Left ventricle myocardium inferior (tissue), 1 donor: ENCODE measurements at regions not wholly inside any gene's neighbourhood (a gene's known extent, or its start where the extent isn't known, plus 50 kb on each side); places are given as distances from the start of the nearest gene placed in this dataset.

ENCODE experiments used
- DNase-seq: peaks from one replicate; pipeline ENCODE4 v3.0.0-alpha.2; 2020
- H3K27ac ChIP-seq: fragments of 200-600 bp; replicated peaks from 2 replicates; pipeline ENCODE4 v1.8.0; 2021
- H3K27me3 ChIP-seq: fragments of 200-600 bp; 2 replicates; pipeline ENCODE4 v1.8.0; 2021; ENCODE audit warnings: low read depth
- H3K36me3 ChIP-seq: fragments of 200-600 bp; 2 replicates; pipeline ENCODE4 v1.8.0; 2021
- H3K4me1 ChIP-seq: fragments of 200-600 bp; 2 replicates; pipeline ENCODE4 v1.8.0; 2021
- H3K4me3 ChIP-seq: fragments of 200-600 bp; 2 replicates; pipeline ENCODE4 v1.8.0; 2021; ENCODE audit warnings: mild to moderate bottlenecking, moderate library complexity
- H3K9me3 ChIP-seq: fragments of 200-600 bp; replicated peaks from 2 replicates; pipeline ENCODE4 v1.8.0; 2021
- CTCF ChIP-seq: fragments of 200-600 bp; IDR thresholded peaks from 2 replicates; pipeline ENCODE4 v1.8.0; 2021; ENCODE audit warnings: antibody characterized with exemption, mild to moderate bottlenecking, borderline replicate concordance
- intact Hi-C: fragments of 100-400 bp; cut with micrococcal nuclease; formaldehyde crosslinking; loops from one replicate; pipeline ENCODE4 v1.11.0; 2022
- donor health status: DM: no; HTN: yes; CAD: no; lungs with severe emphysema.

GRCh38 chr5:68673106-68673822, 420.6 kb upstream of the SLC30A5 start:
- intact Hi-C loops, result no loop called here
- Histone ChIP-seq H3K27me3 (no peaks in the 10 kb centered on the region), H3K4me3 (no peak overlapping the region), H3K27ac (no peak overlapping the region), H3K4me1 (no peaks in the 10 kb centered on the region), H3K9me3 (no peaks in the 10 kb centered on the region), H3K36me3 (no peaks in the 10 kb centered on the region)
- no peak for DNase-seq
- TF ChIP-seq CTCF, result no peak

GRCh38 chr5:68673823-68674180, 420.0 kb upstream of the SLC30A5 start:
- Histone ChIP-seq H3K4me3 (no peak overlapping the region), H3K36me3 (no peaks in the 10 kb centered on the region), H3K27me3 (no peaks in the 10 kb centered on the region), H3K4me1 (no peaks in the 10 kb centered on the region), H3K27ac (no peak overlapping the region), H3K9me3 (no peaks in the 10 kb centered on the region)
- intact Hi-C loops, result no loop called here
- TF ChIP-seq CTCF, result no peak
- no peak for DNase-seq

GRCh38 chr5:68679041-68679440, 414.8 kb upstream of the SLC30A5 start:
- no peaks in the 10 kb centered on the region for H3K27me3 ChIP-seq
- no peaks in the 10 kb centered on the region for H3K9me3 ChIP-seq
- H3K27ac ChIP-seq, result no peak overlapping the region
- no peak for TF ChIP-seq CTCF
- DNase-seq, result no peak
- intact Hi-C loops, result no loop called here
- H3K4me1 ChIP-seq, result peaks cover 4% of the 10 kb centered on the region
- no peaks in the 10 kb centered on the region for H3K36me3 ChIP-seq
- no peak overlapping the region for H3K4me3 ChIP-seq

GRCh38 chr5:68680366-68680765, 413.4 kb upstream of the SLC30A5 start:
- no peak for TF ChIP-seq CTCF
- Histone ChIP-seq H3K27ac (no peak overlapping the region), H3K36me3 (no peaks in the 10 kb centered on the region), H3K9me3 (no peaks in the 10 kb centered on the region), H3K4me1 (peaks cover 4% of the 10 kb centered on the region), H3K4me3 (no peak overlapping the region), H3K27me3 (no peaks in the 10 kb centered on the region)
- DNase-seq, result no peak
- intact Hi-C loops, result no loop called here

- TF ChIP-seq CTCF, result no peak
- no peak for DNase-seq
- H3K36me3 ChIP-seq, result no peaks in the 10 kb centered on the region
- intact Hi-C loops, result no loop called here
- H3K9me3 ChIP-seq, result no peaks in the 10 kb centered on the region
- H3K4me1 ChIP-seq, result peaks cover 4% of the 10 kb centered on the region
- no peak overlapping the region for H3K27ac ChIP-seq
- H3K4me3 ChIP-seq, result no peak overlapping the region
- H3K27me3 ChIP-seq, result no peaks in the 10 kb centered on the region
Observed at GRCh38 chr5:68681929-68682328, 411.9 kb upstream of the SLC30A5 start.
